Right lobe of liver (tissue), 6 donors: ENCODE measurements at regions not wholly inside any gene's neighbourhood (a gene's known extent, or its start where the extent isn't known, plus 50 kb on each side); places are given as distances from the start of the nearest gene placed in this dataset.

Experiments used
- ATAC-seq, 4 donors: fragments of 200-7000 bp; cut with Tn5 transposase; one replicate each; pipeline ENCODE4 v1.9.1; 2020; ENCODE audit warnings: mild to moderate bottlenecking in 4 of 4, moderate library complexity in 4 of 4
- DNase-seq, 3 donors: peaks; one replicate each; pipeline ENCODE4 v3.0.0-alpha.2; 2020
- H3K27ac ChIP-seq, 3 donors: fragments of 200-600 bp; one replicate each; pipeline ENCODE4 v1.8.0; 2022
- H3K27me3 ChIP-seq, 2 donors: fragments of 200-600 bp; one replicate each; pipeline ENCODE4 v1.8.0; 2022
- H3K36me3 ChIP-seq, 4 donors: fragments of 200-600 bp; sonication (generic) in 1 of 4; one replicate each; pipeline versions ENCODE4 v1.5.1 to v1.8.0; 2017 to 2022; ENCODE audit warnings: control low read depth in 1 of 4
- H3K4me1 ChIP-seq, 4 donors: fragments of 200-600 bp; sonication (generic) in 1 of 4; one replicate each; pipeline versions ENCODE4 v1.5.1 to v1.8.0; 2017 to 2022; ENCODE audit warnings: control low read depth in 1 of 4
- H3K4me3 ChIP-seq, 3 donors: fragments of 200-600 bp; one replicate each; pipeline ENCODE4 v1.8.0; 2022
- H3K9me3 ChIP-seq, 4 donors: fragments of 200-600 bp; sonication (generic) in 1 of 4; one replicate each; pipeline versions ENCODE4 v1.5.1 to v1.8.0; 2017 to 2022; ENCODE audit warnings: control low read depth in 1 of 4
- POLR2A ChIP-seq: fragments of 450-650 bp; IDR thresholded peaks from one replicate; pipeline ENCODE4 v1.6.1; 2017; ENCODE audit warnings: antibody characterized with exemption, mild to moderate bottlenecking
- WGBS: methylation state at CpG from one replicate; pipeline ENCODE4 v1.1.6; 2018; ENCODE audit warnings: low coverage, low lambda C conversion rate; ENCODE audit not compliant: insufficient coverage; ENCODE audit errors: missing lambda C conversion rate; 5-methylcytosine and 5-hydroxymethylcytosine counted together
- intact Hi-C, 2 donors: fragments of 100-400 bp; cut with DNase I; formaldehyde crosslinking; loops; one replicate each; pipeline versions ENCODE4 v1.11.2 to v1.14.1; 2022
- TF ChIP-seq, protein P1 (sequence below), 4 donors: fragments of 200-600 bp in 3 of 4; fragments of 450-650 bp in 1 of 4; IDR thresholded peaks; one replicate each; pipeline versions ENCODE4 v1.5.1 to v1.8.0; 2016 to 2022; ENCODE audit warnings: antibody characterized with exemption in 4 of 4, mild to moderate bottlenecking in 2 of 4
- donor health status: DM: no; HTN: yes; CAD: no.
- donor health status: DM: no; HTN: no; CAD: no.
- donor health status: DM: no; HTN: no; CAD: no.
- donor health status: DM: no; HTN: yes; CAD: no.
- donor health status: DM: no; HTN: yes; CAD: no.

DNA sequence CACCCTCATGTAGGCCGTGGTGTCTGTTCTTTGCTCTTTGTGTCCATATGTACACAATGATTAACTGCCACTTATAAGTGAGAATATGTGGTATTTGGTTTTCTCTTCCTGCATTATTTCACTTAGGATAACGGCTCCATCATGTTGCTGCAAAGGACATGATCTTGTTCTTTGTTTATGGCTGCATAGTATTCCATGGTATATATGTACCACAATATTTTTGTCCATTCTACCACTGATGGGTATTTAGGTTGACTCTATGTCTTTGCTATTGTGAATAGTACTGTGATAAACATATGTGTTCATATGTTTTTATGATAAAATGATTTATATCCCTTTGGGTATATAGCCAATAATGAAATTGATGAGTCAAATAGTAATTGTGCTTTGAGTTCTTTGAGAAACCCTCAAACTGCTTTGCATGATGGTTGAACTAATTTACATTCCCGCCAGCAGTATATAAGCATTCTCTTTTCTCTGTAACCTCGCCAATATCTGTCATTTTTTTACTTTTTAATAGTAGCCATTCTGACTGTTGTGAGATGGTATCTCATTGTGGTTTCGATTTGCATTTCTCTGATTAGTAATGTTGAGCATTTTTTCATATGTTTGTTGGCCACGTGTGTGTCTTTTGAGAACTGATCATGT lies 174.4 kb upstream of the NT5E start:
- intact Hi-C loops = no loop called here
- ATAC-seq = no peak
- H3K9me3 ChIP-seq = no peaks in the 10 kb centered on the region

GRCh38 chr6:85273870-85274269 lies 176.0 kb upstream of the NT5E start:
- H3K27me3 ChIP-seq = no peaks in the 10 kb centered on the region
- ATAC-seq (no peak), DNase-seq (no peak)
- no peaks in the 10 kb centered on the region for H3K4me1 ChIP-seq
- no peak overlapping the region for H3K27ac ChIP-seq
- H3K36me3 ChIP-seq = no peaks in the 10 kb centered on the region
- no peaks in the 10 kb centered on the region for H3K9me3 ChIP-seq
- intact Hi-C loops = no loop called here
- no peak for TF ChIP-seq POLR2A
- TF ChIP-seq, protein P1, sequence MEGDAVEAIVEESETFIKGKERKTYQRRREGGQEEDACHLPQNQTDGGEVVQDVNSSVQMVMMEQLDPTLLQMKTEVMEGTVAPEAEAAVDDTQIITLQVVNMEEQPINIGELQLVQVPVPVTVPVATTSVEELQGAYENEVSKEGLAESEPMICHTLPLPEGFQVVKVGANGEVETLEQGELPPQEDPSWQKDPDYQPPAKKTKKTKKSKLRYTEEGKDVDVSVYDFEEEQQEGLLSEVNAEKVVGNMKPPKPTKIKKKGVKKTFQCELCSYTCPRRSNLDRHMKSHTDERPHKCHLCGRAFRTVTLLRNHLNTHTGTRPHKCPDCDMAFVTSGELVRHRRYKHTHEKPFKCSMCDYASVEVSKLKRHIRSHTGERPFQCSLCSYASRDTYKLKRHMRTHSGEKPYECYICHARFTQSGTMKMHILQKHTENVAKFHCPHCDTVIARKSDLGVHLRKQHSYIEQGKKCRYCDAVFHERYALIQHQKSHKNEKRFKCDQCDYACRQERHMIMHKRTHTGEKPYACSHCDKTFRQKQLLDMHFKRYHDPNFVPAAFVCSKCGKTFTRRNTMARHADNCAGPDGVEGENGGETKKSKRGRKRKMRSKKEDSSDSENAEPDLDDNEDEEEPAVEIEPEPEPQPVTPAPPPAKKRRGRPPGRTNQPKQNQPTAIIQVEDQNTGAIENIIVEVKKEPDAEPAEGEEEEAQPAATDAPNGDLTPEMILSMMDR (IDR thresholded peaks at IDR 0.05) = no peak
- no peak overlapping the region for H3K4me3 ChIP-seq

More for the DNA sequence above, 174.4 kb upstream of the NT5E start:
- 38% methylated on average over 6 of the region's 6 CpGs for WGBS
- no peak for DNase-seq
- H3K4me1 ChIP-seq = no peaks in the 10 kb centered on the region
- H3K27ac ChIP-seq = no peak overlapping the region
- H3K36me3 ChIP-seq = no peaks in the 10 kb centered on the region
- no peaks in the 10 kb centered on the region for H3K27me3 ChIP-seq
- no peak for TF ChIP-seq POLR2A
- TF ChIP-seq, protein P1 (IDR thresholded peaks at IDR 0.05) = no peak
- no peak overlapping the region for H3K4me3 ChIP-seq

GRCh38 chr6:85273046-85273445 lies 176.8 kb upstream of the NT5E start:
- no peak for TF ChIP-seq POLR2A
- TF ChIP-seq, protein P1 (IDR thresholded peaks at IDR 0.05) = no peak
- WGBS = 47% methylated on average over 4 of the region's 4 CpGs
- H3K4me1 ChIP-seq = no peaks in the 10 kb centered on the region
- no peak for ATAC-seq
- no peaks in the 10 kb centered on the region for H3K27me3 ChIP-seq
- intact Hi-C loops = no loop called here
- H3K9me3 ChIP-seq = no peaks in the 10 kb centered on the region
- H3K36me3 ChIP-seq = no peaks in the 10 kb centered on the region
- H3K4me3 ChIP-seq = no peak overlapping the region
- no peak overlapping the region for H3K27ac ChIP-seq
- DNase-seq = no peak

- intact Hi-C loops = no loop called here
- Histone ChIP-seq H3K4me3 (no peak overlapping the region), H3K9me3 (no peaks in the 10 kb centered on the region), H3K27me3 (no peaks in the 10 kb centered on the region), H3K27ac (no peak overlapping the region), H3K36me3 (no peaks in the 10 kb centered on the region), H3K4me1 (no peaks in the 10 kb centered on the region)
- ATAC-seq (no peak), DNase-seq (no peak)
- TF ChIP-seq, protein P1 (IDR thresholded peaks at IDR 0.05) = no peak
- no peak for TF ChIP-seq POLR2A
- WGBS = 46% methylated on average over 2 of the region's 3 CpGs
Observed at GRCh38 chr6:85272592-85272991, 177.3 kb upstream of the NT5E start.

- H3K4me3 ChIP-seq = no peak overlapping the region
- no peak overlapping the region for H3K27ac ChIP-seq
- 71% methylated on average over 3 of the region's 3 CpGs for WGBS
- no peaks in the 10 kb centered on the region for H3K4me1 ChIP-seq
- H3K36me3 ChIP-seq = no peaks in the 10 kb centered on the region
- H3K27me3 ChIP-seq = no peaks in the 10 kb centered on the region
- TF ChIP-seq, protein P1 (IDR thresholded peaks at IDR 0.05) = no peak
- no peak for TF ChIP-seq POLR2A
- intact Hi-C loops = no loop called here
- DNase-seq (no peak), ATAC-seq (no peak)
- H3K9me3 ChIP-seq = no peaks in the 10 kb centered on the region
Observed at GRCh38 chr6:85262621-85263020, 187.3 kb upstream of the NT5E start.
